ENCODE measurements at regions not wholly inside any gene's neighbourhood (a gene's known extent, or its start where the extent isn't known, plus 50 kb on each side); places are given as distances from the start of the nearest gene placed in this dataset.

DNA sequence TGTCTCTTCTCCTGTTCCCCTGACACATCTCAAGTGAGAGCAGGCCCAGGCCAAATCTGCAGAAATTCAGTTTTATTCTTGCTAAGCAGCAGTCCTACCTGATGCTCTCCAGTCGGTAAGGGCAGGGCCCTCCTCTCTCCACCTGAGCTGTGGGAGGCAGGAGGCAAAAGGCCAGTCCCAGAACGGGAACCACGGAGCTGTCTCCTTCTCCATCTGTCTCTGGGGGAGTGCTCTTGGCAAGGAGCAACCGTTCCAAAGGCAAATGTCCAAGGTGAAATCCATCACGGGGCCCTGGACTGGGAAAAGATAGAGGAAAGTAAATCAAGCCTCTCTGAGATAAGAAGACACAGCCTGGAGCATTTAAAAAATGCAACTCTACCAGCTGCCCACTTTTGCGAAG is 65.2 kb upstream of the CDON start:
- DNase-seq: no peak

DNA sequence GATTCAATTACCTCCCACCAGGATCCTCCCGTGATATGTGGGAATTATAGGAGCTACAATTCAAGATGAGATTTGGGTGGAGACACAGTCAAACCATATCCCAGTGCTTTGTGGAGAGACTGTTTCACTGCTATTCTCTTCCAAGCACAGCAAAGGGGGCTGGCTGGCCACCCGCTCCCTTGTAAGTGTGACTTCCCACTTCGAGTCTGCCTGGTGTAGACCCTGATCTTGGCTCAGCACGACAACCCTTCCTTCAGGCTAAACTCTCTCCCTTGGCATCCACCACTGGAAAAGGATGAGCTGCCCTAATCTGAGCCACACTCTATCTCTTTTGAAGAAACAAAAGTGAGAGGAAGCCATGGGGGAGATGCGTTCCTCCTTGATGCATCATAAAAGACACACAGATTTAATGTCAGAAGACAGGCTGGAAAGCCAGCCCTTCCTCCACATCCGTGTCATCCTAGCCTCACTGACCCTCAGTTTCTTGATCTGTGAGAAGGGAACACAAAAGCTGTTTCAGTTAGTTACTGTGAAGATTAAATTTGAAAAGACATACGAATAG is 64.7 kb upstream of the CDON start:
- no peak for DNase-seq

DNA sequence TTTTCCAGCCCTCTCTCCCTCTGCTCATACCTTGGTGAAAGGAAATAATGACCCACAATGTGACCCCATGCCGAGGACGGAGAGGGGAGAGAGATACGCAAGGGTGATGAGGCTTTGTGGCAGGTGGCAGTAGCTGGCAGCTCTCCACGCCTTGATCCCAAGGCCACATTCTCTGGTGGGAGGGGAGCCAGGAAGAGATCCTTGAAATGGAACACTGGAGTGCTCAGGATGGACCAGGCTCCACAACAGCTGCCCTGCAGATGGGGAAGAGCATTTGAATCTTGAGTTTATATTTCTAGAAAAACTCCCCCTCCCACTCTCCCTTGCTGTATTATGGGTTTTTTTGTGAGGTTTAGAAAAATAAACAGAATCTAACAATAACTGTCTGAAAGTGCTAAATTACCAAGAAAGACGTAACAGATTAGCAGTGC is 61.6 kb upstream of the CDON start:
- no peak for DNase-seq

DNA sequence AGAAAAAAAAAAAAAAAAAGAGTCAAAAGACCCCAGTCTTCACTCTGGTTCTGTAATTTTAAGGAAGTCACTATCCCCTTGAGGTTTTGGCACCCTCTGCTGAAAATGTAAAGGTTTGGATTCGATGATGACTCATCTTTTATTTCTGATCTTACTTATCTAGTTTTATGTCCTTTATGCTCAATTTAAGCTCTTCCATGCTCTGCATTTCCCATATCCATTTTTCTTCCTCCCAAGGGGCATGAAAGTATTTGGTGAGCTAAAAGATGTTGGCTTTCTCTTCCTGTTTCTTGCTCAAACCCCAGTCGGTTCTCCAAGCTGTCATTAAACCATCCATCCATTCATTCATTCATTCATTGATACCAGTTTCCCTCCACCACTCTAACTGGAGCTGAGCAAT is 61.0 kb upstream of the CDON start:
- DNase-seq: peak; percentile 68

GRCh38 chr11:126122863-126123262 is 60.2 kb upstream of the CDON start:
- no peak for DNase-seq

DNA sequence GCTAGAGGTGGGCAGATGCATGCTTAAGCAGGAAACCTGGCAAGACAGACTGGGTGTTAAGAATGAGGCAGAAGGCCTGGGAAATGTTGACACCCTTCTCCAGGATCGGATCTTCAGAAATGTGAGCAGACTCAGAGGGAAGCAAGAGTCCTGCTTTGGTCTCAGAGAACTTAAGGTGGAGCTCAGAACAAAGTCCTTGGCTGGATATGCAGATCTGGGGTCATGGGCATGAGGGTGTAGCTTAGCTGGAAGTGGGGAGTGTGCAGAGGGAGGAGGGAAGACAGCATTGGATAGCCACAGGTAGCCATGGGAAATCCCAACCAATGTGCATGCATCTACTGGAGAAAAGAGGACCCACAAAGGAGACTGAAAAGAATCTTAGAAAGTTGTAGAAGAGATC is 58.6 kb upstream of the CDON start:
- no peak for DNase-seq

- no peak for DNase-seq
Measured at GRCh38 chr11:126118806-126119205, 56.1 kb upstream of the CDON start.

DNA sequence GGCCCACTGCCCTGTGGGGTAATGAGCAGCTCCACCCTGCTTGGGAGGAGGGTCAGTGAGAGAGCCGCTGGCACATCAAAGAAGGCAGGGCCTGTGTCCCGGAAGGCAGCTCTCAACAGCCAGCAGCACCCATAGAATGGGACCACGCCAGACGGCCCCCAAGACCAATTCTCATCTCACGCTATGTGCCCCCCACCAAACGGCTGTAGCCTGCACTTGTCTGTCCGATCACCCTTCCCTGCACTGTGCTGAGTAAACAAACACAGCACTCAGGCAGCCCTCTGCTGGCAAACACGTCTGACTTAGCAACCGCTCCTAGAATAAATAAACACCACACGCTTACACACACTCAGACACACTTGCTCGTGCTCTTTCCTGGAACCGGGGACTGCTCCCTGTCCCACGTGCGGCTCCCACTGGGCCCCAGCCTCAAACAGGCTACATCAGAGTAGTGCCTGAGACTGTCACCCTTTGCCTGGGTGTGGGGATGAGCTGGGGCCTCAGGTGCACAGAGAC is 53.2 kb upstream of the CDON start:
- DNase-seq: peak; percentile 15

GRCh38 chr11:126115127-126115495 is 52.4 kb upstream of the CDON start:
- DNase-seq: no peak

DNA sequence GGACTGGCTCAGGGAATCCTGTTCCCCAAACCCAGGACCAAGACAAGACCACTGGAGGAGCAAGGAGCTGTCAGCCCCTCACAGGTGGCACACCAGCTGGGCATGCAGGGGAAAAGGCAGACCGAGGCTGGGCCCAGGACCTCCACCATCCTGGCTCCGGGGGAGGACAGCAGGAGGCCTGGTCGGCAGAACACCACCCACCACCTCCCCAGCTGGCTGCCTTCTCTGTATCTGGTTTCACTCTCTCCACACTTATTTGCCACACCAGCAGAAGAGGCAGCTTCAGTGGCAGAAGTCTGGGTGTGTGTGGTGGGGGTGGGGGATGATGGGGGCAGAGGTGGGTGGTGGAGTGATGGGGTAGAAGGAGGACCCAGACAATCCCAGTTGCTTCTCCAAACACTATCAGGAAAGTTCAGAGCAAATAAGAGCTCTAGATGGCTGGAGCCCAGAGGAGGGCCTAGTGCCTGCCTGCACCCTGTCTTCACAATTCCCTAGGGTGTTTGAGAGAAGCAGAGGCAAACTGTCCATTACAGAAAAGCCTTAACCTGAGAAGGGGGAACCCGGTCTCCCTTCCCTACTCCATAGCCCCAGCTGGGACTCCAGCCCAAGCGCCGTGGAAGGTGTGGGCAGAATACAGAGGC is 51.9 kb upstream of the CDON start:
- DNase-seq: no peak

GRCh38 chr11:126113963-126114362 is 51.3 kb upstream of the CDON start:
- no peak for DNase-seq

GRCh38 chr11:126113515-126113957 is 50.9 kb upstream of the CDON start:
- peak; percentile 79 for DNase-seq

DNA sequence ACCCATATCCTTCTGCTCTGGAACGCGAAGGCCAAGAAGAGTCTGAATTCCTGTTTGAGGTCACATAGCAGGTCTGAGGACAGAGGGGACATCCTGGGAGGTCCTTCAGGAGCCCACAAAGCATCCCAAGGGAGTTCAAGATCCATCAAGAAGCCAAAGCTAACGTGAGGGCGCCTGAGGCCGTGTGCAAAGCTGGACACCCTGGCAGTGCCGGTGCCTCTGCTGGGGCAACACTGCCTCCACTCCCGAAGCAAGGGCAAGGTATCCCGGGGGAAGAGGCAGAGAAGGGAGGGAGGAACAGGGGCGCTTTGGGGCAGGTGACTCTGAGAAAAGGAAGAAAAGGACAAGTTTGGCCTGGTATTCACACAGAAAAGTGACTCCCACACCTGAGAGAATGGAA is 50.3 kb upstream of the CDON start:
- no peak for DNase-seq

GRCh38 chr11:126112547-126112946 is 49.9 kb upstream of the CDON start:
- DNase-seq: no peak

Measured in OCI-M1 (cell line).